Retinal pigment epithelial cell (primary cell): ENCODE measurements at regions not wholly inside any gene's neighbourhood (a gene's known extent, or its start where the extent isn't known, plus 50 kb on each side); places are given as distances from the start of the nearest gene placed in this dataset.

Source experiments
- DNase-seq: peaks from one replicate; pipeline ENCODE4 v3.0.0-alpha.2; 2010; ENCODE audit warnings: low read depth
- H3K4me3 ChIP-seq: 2 replicates; pipeline ENCODE4 v1.5.1; 2011; ENCODE audit warnings: mild to moderate bottlenecking, low read length, control low read depth, moderate library complexity
- CTCF ChIP-seq: conservative IDR thresholded peaks from 2 replicates; pipeline ENCODE4 v1.5.1; 2011; ENCODE audit warnings: low read depth, low read length, control low read depth, inconsistent platforms

- H3K4me3 ChIP-seq = no peak overlapping the region
- no peak for TF ChIP-seq CTCF
- DNase-seq = no peak
These were observed 73.1 kb upstream of the PWP1 start for GRCh38 chr12:107612508-107612907.

GRCh38 chr12:107616941-107617340 is 68.7 kb upstream of the PWP1 start:
- TF ChIP-seq CTCF = no peak
- DNase-seq = no peak
- H3K4me3 ChIP-seq = no peak overlapping the region

- TF ChIP-seq CTCF = no peak
- DNase-seq = no peak
- H3K4me3 ChIP-seq = no peak overlapping the region
These were observed 67.5 kb upstream of the PWP1 start for GRCh38 chr12:107618106-107618505.

- no peak for DNase-seq
- H3K4me3 ChIP-seq = no peak overlapping the region
- TF ChIP-seq CTCF = no peak
These were observed 65.8 kb upstream of the PWP1 start for GRCh38 chr12:107619831-107620230.

- peak; percentile 48 for TF ChIP-seq CTCF
- H3K4me3 ChIP-seq = no peak overlapping the region
- DNase-seq = no peak
These were observed 63.6 kb upstream of the PWP1 start for GRCh38 chr12:107622001-107622400.

GRCh38 chr12:107624493-107624892 is 61.1 kb upstream of the PWP1 start:
- no peak for DNase-seq
- no peak for TF ChIP-seq CTCF
- no peak overlapping the region for H3K4me3 ChIP-seq

GRCh38 chr12:107631715-107632114 is 53.9 kb upstream of the PWP1 start:
- DNase-seq = no peak
- TF ChIP-seq CTCF = no peak
- H3K4me3 ChIP-seq = no peak overlapping the region
